CD8-positive, alpha-beta memory T cell (primary cell): ENCODE measurements at regions not wholly inside any gene's neighbourhood (a gene's known extent, or its start where the extent isn't known, plus 50 kb on each side); places are given as distances from the start of the nearest gene placed in this dataset.

ENCODE experiments used
- CTCF ChIA-PET: fragments of 350-600 bp; sonication (Branson Sonifier 250); formaldehyde crosslinking; loops from one replicate; lab custom pipeline; 2021; ENCODE audit warnings: antibody characterized with exemption; lab: Charles Lee
- POLR2A ChIA-PET: fragments of 350-600 bp; sonication (Branson Sonifier 250); formaldehyde crosslinking; loops from one replicate; lab custom pipeline; 2021; ENCODE audit warnings: antibody characterized with exemption; lab: Charles Lee
- DNase-seq, 5 donors: peaks; one replicate each; pipeline versions ENCODE4 v3.0.0 to v3.0.0-alpha.2; 2020 to 2022; ENCODE audit warnings: mixed read lengths in 1 of 5
- H3K27ac ChIP-seq: one replicate; pipeline ENCODE4 v1.7.0; 2013; ENCODE audit warnings: low read depth, mild to moderate bottlenecking, low read length, moderate library complexity
- H3K27me3 ChIP-seq: 2 replicates; pipeline ENCODE4 v1.7.0; 2013; ENCODE audit warnings: low read length, mild to moderate bottlenecking; ENCODE audit not compliant: insufficient read depth, poor library complexity, severe bottlenecking
- H3K36me3 ChIP-seq: 2 replicates; pipeline ENCODE4 v1.7.0; 2013; ENCODE audit warnings: mild to moderate bottlenecking, low read length, moderate library complexity; ENCODE audit not compliant: insufficient read depth
- H3K4me1 ChIP-seq: 2 replicates; pipeline ENCODE4 v1.7.0; 2013; ENCODE audit warnings: mild to moderate bottlenecking, low read length, moderate library complexity; ENCODE audit not compliant: insufficient read depth
- H3K4me3 ChIP-seq: 2 replicates; pipeline ENCODE4 v1.7.0; 2013; ENCODE audit warnings: mild to moderate bottlenecking, low read length
- H3K9me3 ChIP-seq: 2 replicates; pipeline ENCODE4 v1.7.0; 2013; ENCODE audit warnings: mild to moderate bottlenecking, low read length
- H3K27ac Mint-ChIP-seq, 8 donors: one replicate each; pipeline ENCODE4 v1.8.0; 2020 to 2021; ENCODE audit warnings: mixed read lengths in 8 of 8, mild to moderate bottlenecking in 6 of 8, inconsistent platforms in 3 of 8, moderate library complexity in 3 of 8
- H3K27me3 Mint-ChIP-seq, 2 donors: one replicate each; pipeline ENCODE4 v1.8.0; 2020 to 2021; ENCODE audit warnings: mixed read lengths in 2 of 2, mild to moderate bottlenecking in 1 of 2, moderate library complexity in 1 of 2
- H3K36me3 Mint-ChIP-seq, 3 donors: one replicate each; pipeline ENCODE4 v1.8.0; 2020 to 2021; ENCODE audit warnings: mixed read lengths in 3 of 3, inconsistent platforms in 1 of 3, mild to moderate bottlenecking in 1 of 3
- H3K4me1 Mint-ChIP-seq, 3 donors: one replicate each; pipeline ENCODE4 v1.8.0; 2020 to 2021; ENCODE audit warnings: mixed read lengths in 3 of 3, inconsistent platforms in 1 of 3, mild to moderate bottlenecking in 1 of 3
- H3K4me3 Mint-ChIP-seq, 7 donors: one replicate each; pipeline ENCODE4 v1.8.0; 2020 to 2021; ENCODE audit warnings: mixed read lengths in 7 of 7, mild to moderate bottlenecking in 6 of 7, moderate library complexity in 4 of 7, inconsistent platforms in 2 of 7
- H3K9me3 Mint-ChIP-seq, 5 donors: one replicate each; pipeline ENCODE4 v1.8.0; 2020 to 2022; ENCODE audit warnings: mixed read lengths in 5 of 5, mild to moderate bottlenecking in 3 of 5, moderate library complexity in 2 of 5, inconsistent platforms in 1 of 5

- no peaks in the 10 kb centered on the region for H3K36me3 Mint-ChIP-seq
- peaks cover 25 to 41% of the 10 kb centered on the region in 2 donors for H3K27me3 Mint-ChIP-seq
- H3K27me3 ChIP-seq: no peaks in the 10 kb centered on the region
- ChIA-PET POLR2A (no interaction called here), CTCF (interaction anchor here (1.4 to 1.6 kb wide), 2 partner anchors 12 to 27 kb away, joined by 3 to 4 read pairs; no protein-coding TSS in a partner anchor)
- no peaks in the 10 kb centered on the region for H3K4me1 Mint-ChIP-seq
- H3K9me3 ChIP-seq: no peaks in the 10 kb centered on the region
- DNase-seq: no peak
- H3K9me3 Mint-ChIP-seq: no peaks in the 10 kb centered on the region
- H3K27ac ChIP-seq: no peak overlapping the region
- no peak overlapping the region for H3K27ac Mint-ChIP-seq
- H3K4me1 ChIP-seq: no peaks in the 10 kb centered on the region
- H3K4me3 Mint-ChIP-seq: no peak overlapping the region
- H3K36me3 ChIP-seq: no peaks in the 10 kb centered on the region
- no peak overlapping the region for H3K4me3 ChIP-seq
Measured at GRCh38 chr19:13615890-13616289, 109.6 kb upstream of the CACNA1A start.

- H3K36me3 Mint-ChIP-seq: no peaks in the 10 kb centered on the region
- CTCF ChIA-PET: no interaction called here
- H3K4me3 Mint-ChIP-seq: no peak overlapping the region
Measured at GRCh38 chr19:13613447-13613846, 107.2 kb upstream of the CACNA1A start.

GRCh38 chr19:13611596-13611995 lies 105.3 kb upstream of the CACNA1A start:
- ChIA-PET CTCF (no interaction called here), POLR2A (no interaction called here)
- no peaks in the 10 kb centered on the region for H3K27me3 ChIP-seq

More at GRCh38 chr19:13613447-13613846, 107.2 kb upstream of the CACNA1A start:
- Mint-ChIP-seq H3K27me3 (peaks cover 17 to 44% of the 10 kb centered on the region in 2 donors), H3K27ac (no peak overlapping the region), H3K9me3 (no peaks in the 10 kb centered on the region), H3K4me1 (peaks cover 6 to 9% (median 8%) of the 10 kb centered on the region in 3 donors)
- Histone ChIP-seq H3K4me3 (no peak overlapping the region), H3K36me3 (no peaks in the 10 kb centered on the region), H3K27ac (no peak overlapping the region), H3K4me1 (no peaks in the 10 kb centered on the region), H3K9me3 (no peaks in the 10 kb centered on the region), H3K27me3 (no peaks in the 10 kb centered on the region)
- DNase-seq: no peak
- POLR2A ChIA-PET: no interaction called here

GRCh38 chr19:13610039-13610691 lies 103.9 kb upstream of the CACNA1A start:
- ChIA-PET POLR2A (no interaction called here), CTCF (no interaction called here)
- H3K27ac ChIP-seq: no peak overlapping the region
- no peaks in the 10 kb centered on the region for H3K4me1 ChIP-seq
- Mint-ChIP-seq H3K4me1 (peaks cover 6 to 12% (median 8%) of the 10 kb centered on the region in 3 donors), H3K27me3 (peaks cover 2 to 30% of the 10 kb centered on the region in 2 donors), H3K9me3 (no peaks in the 10 kb centered on the region), H3K27ac (peak overlapping the region in 2 of 8 donors; percentile 19 to 78), H3K4me3 (no peak overlapping the region), H3K36me3 (no peaks in the 10 kb centered on the region)
- no peak overlapping the region for H3K4me3 ChIP-seq
- H3K27me3 ChIP-seq: no peaks in the 10 kb centered on the region
- DNase-seq: no peak
- H3K36me3 ChIP-seq: no peaks in the 10 kb centered on the region
- H3K9me3 ChIP-seq: no peaks in the 10 kb centered on the region

More at GRCh38 chr19:13611596-13611995, 105.3 kb upstream of the CACNA1A start:
- Mint-ChIP-seq H3K36me3 (no peaks in the 10 kb centered on the region), H3K4me1 (peaks cover 6 to 9% (median 8%) of the 10 kb centered on the region in 3 donors), H3K27me3 (peaks cover 6 to 32% of the 10 kb centered on the region in 2 donors), H3K9me3 (no peaks in the 10 kb centered on the region), H3K4me3 (no peak overlapping the region), H3K27ac (no peak overlapping the region)
- no peaks in the 10 kb centered on the region for H3K9me3 ChIP-seq
- H3K4me3 ChIP-seq: no peak overlapping the region
- H3K36me3 ChIP-seq: no peaks in the 10 kb centered on the region
- H3K4me1 ChIP-seq: no peaks in the 10 kb centered on the region
- no peak overlapping the region for H3K27ac ChIP-seq
- DNase-seq: no peak

GRCh38 chr19:13606156-13606555 lies 99.9 kb upstream of the CACNA1A start:
- Histone ChIP-seq H3K4me3 (no peak overlapping the region), H3K9me3 (no peaks in the 10 kb centered on the region), H3K4me1 (no peaks in the 10 kb centered on the region), H3K27me3 (no peaks in the 10 kb centered on the region), H3K36me3 (no peaks in the 10 kb centered on the region), H3K27ac (no peak overlapping the region)
- ChIA-PET POLR2A (no interaction called here), CTCF (interaction anchor here (1.7 kb wide), 1 partner anchor 17 kb away, joined by 7 read pairs; no protein-coding TSS in a partner anchor)
- H3K4me3 Mint-ChIP-seq: no peak overlapping the region
- H3K9me3 Mint-ChIP-seq: no peaks in the 10 kb centered on the region
- peaks cover 8 to 18% of the 10 kb centered on the region in 2 donors for H3K27me3 Mint-ChIP-seq
- H3K36me3 Mint-ChIP-seq: no peaks in the 10 kb centered on the region
- peaks cover 6 to 17% (median 8%) of the 10 kb centered on the region in 3 donors for H3K4me1 Mint-ChIP-seq
- no peak overlapping the region for H3K27ac Mint-ChIP-seq
- DNase-seq: no peak

GRCh38 chr19:13604902-13605586 lies 98.8 kb upstream of the CACNA1A start:
- Mint-ChIP-seq H3K36me3 (no peaks in the 10 kb centered on the region), H3K4me1 (peaks cover 3 to 12% (median 3%) of the 10 kb centered on the region in 3 donors), H3K27ac (peak overlapping the region in 2 of 8 donors; percentile 3 to 88), H3K27me3 (peaks cover 11 to 17% of the 10 kb centered on the region in 2 donors), H3K9me3 (no peaks in the 10 kb centered on the region), H3K4me3 (no peak overlapping the region)
- CTCF ChIA-PET: no interaction called here
- no peaks in the 10 kb centered on the region for H3K36me3 ChIP-seq
- POLR2A ChIA-PET: no interaction called here
- no peaks in the 10 kb centered on the region for H3K4me1 ChIP-seq
- no peaks in the 10 kb centered on the region for H3K27me3 ChIP-seq
- no peak for DNase-seq
- H3K9me3 ChIP-seq: no peaks in the 10 kb centered on the region
- no peak overlapping the region for H3K4me3 ChIP-seq
- H3K27ac ChIP-seq: no peak overlapping the region

GRCh38 chr19:13600802-13601201 lies 94.5 kb upstream of the CACNA1A start:
- no peaks in the 10 kb centered on the region for H3K27me3 ChIP-seq
- Mint-ChIP-seq H3K27me3 (peaks cover 15 to 22% of the 10 kb centered on the region in 2 donors), H3K9me3 (no peaks in the 10 kb centered on the region), H3K36me3 (no peaks in the 10 kb centered on the region), H3K4me1 (peaks cover 0 to 8% (median 0%) of the 10 kb centered on the region in 3 donors), H3K4me3 (no peak overlapping the region), H3K27ac (peak overlapping the region in 1 of 8 donors; percentile 38)
- no peaks in the 10 kb centered on the region for H3K4me1 ChIP-seq
- CTCF ChIA-PET: no interaction called here
- no peaks in the 10 kb centered on the region for H3K36me3 ChIP-seq
- DNase-seq: no peak
- no peak overlapping the region for H3K4me3 ChIP-seq
- no peaks in the 10 kb centered on the region for H3K9me3 ChIP-seq
- H3K27ac ChIP-seq: no peak overlapping the region
- POLR2A ChIA-PET: no interaction called here

- CTCF ChIA-PET: interaction anchor here (1.3 kb wide), 1 partner anchor 262 kb away, joined by 3 read pairs; no protein-coding TSS in a partner anchor
- Mint-ChIP-seq H3K4me1 (peaks cover 0 to 4% (median 0%) of the 10 kb centered on the region in 3 donors), H3K27ac (no peak overlapping the region)
Measured at GRCh38 chr19:13600091-13600490, 93.8 kb upstream of the CACNA1A start.

More at GRCh38 chr19:13600091-13600490, 93.8 kb upstream of the CACNA1A start:
- no peaks in the 10 kb centered on the region for H3K4me1 ChIP-seq
- Mint-ChIP-seq H3K4me3 (no peak overlapping the region), H3K27me3 (peaks cover 18 to 21% of the 10 kb centered on the region in 2 donors), H3K9me3 (no peaks in the 10 kb centered on the region), H3K36me3 (no peaks in the 10 kb centered on the region)
- POLR2A ChIA-PET: no interaction called here
- H3K4me3 ChIP-seq: no peak overlapping the region
- H3K36me3 ChIP-seq: no peaks in the 10 kb centered on the region
- H3K27ac ChIP-seq: no peak overlapping the region
- DNase-seq: no peak
- no peaks in the 10 kb centered on the region for H3K27me3 ChIP-seq
- no peaks in the 10 kb centered on the region for H3K9me3 ChIP-seq
